Endothelial cell (in vitro differentiated cells): ENCODE measurements at regions not wholly inside any gene's neighbourhood (a gene's known extent, or its start where the extent isn't known, plus 50 kb on each side); places are given as distances from the start of the nearest gene placed in this dataset.

ENCODE experiments used
- DNase-seq: peaks from one replicate; pipeline ENCODE4 v3.0.0; 2021; ENCODE audit warnings: low spot score
- H3K27ac Mint-ChIP-seq: one replicate; pipeline ENCODE4 v1.8.0; 2021; ENCODE audit warnings: mixed read lengths, inconsistent platforms; ENCODE audit not compliant: unreplicated experiment
- H3K27me3 Mint-ChIP-seq: one replicate; pipeline ENCODE4 v1.8.0; 2021; ENCODE audit warnings: mild to moderate bottlenecking, moderate library complexity, mixed read lengths, inconsistent platforms; ENCODE audit not compliant: unreplicated experiment
- H3K36me3 Mint-ChIP-seq: one replicate; pipeline ENCODE4 v1.8.0; 2021; ENCODE audit warnings: mild to moderate bottlenecking, low read depth, mixed read lengths, inconsistent platforms; ENCODE audit not compliant: unreplicated experiment
- H3K4me1 Mint-ChIP-seq: one replicate; pipeline ENCODE4 v1.8.0; 2021; ENCODE audit warnings: mild to moderate bottlenecking, mixed read lengths, inconsistent platforms; ENCODE audit not compliant: unreplicated experiment
- H3K4me3 Mint-ChIP-seq: one replicate; pipeline ENCODE4 v1.8.0; 2021; ENCODE audit warnings: mild to moderate bottlenecking, mixed read lengths, inconsistent platforms; ENCODE audit not compliant: unreplicated experiment
- H3K9me3 Mint-ChIP-seq: one replicate; pipeline ENCODE4 v1.8.0; 2021; ENCODE audit warnings: mixed read lengths, inconsistent platforms; ENCODE audit not compliant: unreplicated experiment
- CTCF ChIP-seq: fragments of 200-600 bp; sonication (generic); IDR thresholded peaks from one replicate; pipeline ENCODE4 v1.5.0; 2021; ENCODE audit warnings: antibody characterized with exemption; ENCODE audit not compliant: unreplicated experiment

DNA sequence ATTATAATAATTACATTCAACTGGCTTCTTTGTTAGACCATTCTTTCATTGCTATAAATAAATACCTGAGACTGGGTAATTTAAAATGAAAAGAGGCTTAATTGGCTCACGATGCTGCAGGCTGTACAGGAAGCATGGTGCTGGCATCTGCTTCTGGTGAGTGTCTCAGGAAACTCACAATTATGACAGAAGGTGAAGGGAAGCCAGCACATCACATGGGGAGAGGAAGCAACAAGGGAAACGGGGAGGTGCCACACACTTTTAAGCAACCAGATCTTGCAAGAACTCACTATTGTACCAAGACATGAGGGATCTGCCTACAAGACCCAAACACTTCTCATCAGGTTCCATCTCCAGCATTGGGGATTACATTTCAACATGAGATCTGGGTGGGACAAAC lies 413.1 kb upstream of the ARRDC4 start:
- DNase-seq = no peak
- H3K27ac Mint-ChIP-seq = no peak overlapping the region
- TF ChIP-seq CTCF = no peak
- no peak overlapping the region for H3K4me3 Mint-ChIP-seq
- no peaks in the 10 kb centered on the region for H3K27me3 Mint-ChIP-seq
- peaks cover 5% of the 10 kb centered on the region for H3K4me1 Mint-ChIP-seq
- no peaks in the 10 kb centered on the region for H3K9me3 Mint-ChIP-seq
- no peaks in the 10 kb centered on the region for H3K36me3 Mint-ChIP-seq

DNA sequence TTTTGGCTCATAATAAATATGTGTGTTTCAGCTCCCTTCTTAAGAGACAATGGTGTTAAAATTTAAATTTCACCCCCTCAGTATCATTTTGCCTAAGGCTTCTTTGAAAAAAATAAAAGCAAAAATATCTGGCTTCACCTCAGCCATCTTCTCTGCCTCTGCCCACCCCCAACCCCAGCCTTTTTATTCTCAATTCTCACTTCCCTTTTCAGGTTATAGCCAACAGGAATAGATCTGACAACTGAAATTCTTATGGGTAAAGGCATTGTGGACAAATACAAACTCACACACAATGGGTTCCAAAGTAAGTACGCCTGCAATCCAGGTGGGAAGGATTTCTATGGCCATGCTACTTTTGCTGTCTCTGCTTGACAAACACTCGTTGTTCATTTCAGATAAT lies 399.0 kb upstream of the ARRDC4 start:
- Mint-ChIP-seq H3K27me3 (no peaks in the 10 kb centered on the region), H3K36me3 (no peaks in the 10 kb centered on the region), H3K27ac (no peak overlapping the region), H3K4me1 (no peaks in the 10 kb centered on the region), H3K4me3 (no peak overlapping the region), H3K9me3 (no peaks in the 10 kb centered on the region)
- no peak for TF ChIP-seq CTCF
- no peak for DNase-seq

DNA sequence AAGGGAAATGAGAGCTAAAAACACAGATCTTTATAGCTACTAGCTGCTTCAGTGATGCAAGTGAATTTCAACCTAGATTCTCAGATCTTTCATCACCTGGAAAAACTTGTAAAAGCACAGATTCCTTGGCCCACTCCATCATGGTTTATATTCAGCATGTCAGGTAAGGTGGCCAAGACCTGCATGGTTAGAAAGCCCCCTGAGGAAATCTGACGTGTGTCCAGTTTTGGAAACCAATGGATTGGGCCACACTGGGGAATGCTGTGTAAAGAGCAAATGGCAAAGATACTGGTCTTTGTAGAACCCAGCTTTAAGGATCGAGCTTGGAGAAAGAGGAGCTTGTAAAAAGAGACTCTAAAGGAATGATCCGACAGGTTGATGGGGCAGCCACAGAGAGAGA lies 397.0 kb upstream of the ARRDC4 start:
- H3K27me3 Mint-ChIP-seq = no peaks in the 10 kb centered on the region
- peaks cover 5% of the 10 kb centered on the region for H3K4me1 Mint-ChIP-seq
- no peak overlapping the region for H3K27ac Mint-ChIP-seq

GRCh38 chr15:97566961-97567360 lies 393.5 kb upstream of the ARRDC4 start:
- H3K27ac Mint-ChIP-seq = no peak overlapping the region
- no peak for DNase-seq
- peaks cover 5% of the 10 kb centered on the region for H3K4me1 Mint-ChIP-seq
- H3K36me3 Mint-ChIP-seq = no peaks in the 10 kb centered on the region
- no peak for TF ChIP-seq CTCF
- no peaks in the 10 kb centered on the region for H3K27me3 Mint-ChIP-seq
- H3K4me3 Mint-ChIP-seq = no peak overlapping the region
- no peaks in the 10 kb centered on the region for H3K9me3 Mint-ChIP-seq

More for the DNA sequence above, 397.0 kb upstream of the ARRDC4 start:
- no peak for DNase-seq
- TF ChIP-seq CTCF = no peak
- no peaks in the 10 kb centered on the region for H3K9me3 Mint-ChIP-seq
- H3K36me3 Mint-ChIP-seq = no peaks in the 10 kb centered on the region
- no peak overlapping the region for H3K4me3 Mint-ChIP-seq

- Mint-ChIP-seq H3K27me3 (no peaks in the 10 kb centered on the region), H3K4me1 (peaks cover 5% of the 10 kb centered on the region), H3K27ac (no peak overlapping the region), H3K9me3 (no peaks in the 10 kb centered on the region), H3K4me3 (no peak overlapping the region), H3K36me3 (no peaks in the 10 kb centered on the region)
- no peak for TF ChIP-seq CTCF
- no peak for DNase-seq
Measured at GRCh38 chr15:97567411-97567810, 393.1 kb upstream of the ARRDC4 start.
